ENCODE measurements at regions not wholly inside any gene's neighbourhood (a gene's known extent, or its start where the extent isn't known, plus 50 kb on each side); places are given as distances from the start of the nearest gene placed in this dataset.

GRCh38 chr14:97874394-97874793 lies 1077.2 kb downstream of the VRK1 start:
- intact Hi-C loops (cut with DNase I), result no loop called here
- ATAC-seq (no peak), DNase-seq (no peak)

GRCh38 chr14:97878206-97878605 lies 1081.0 kb downstream of the VRK1 start:
- intact Hi-C loops (cut with DNase I), result no loop called here
- ATAC-seq (peak; percentile 67 to 85), DNase-seq (no peak)

DNA sequence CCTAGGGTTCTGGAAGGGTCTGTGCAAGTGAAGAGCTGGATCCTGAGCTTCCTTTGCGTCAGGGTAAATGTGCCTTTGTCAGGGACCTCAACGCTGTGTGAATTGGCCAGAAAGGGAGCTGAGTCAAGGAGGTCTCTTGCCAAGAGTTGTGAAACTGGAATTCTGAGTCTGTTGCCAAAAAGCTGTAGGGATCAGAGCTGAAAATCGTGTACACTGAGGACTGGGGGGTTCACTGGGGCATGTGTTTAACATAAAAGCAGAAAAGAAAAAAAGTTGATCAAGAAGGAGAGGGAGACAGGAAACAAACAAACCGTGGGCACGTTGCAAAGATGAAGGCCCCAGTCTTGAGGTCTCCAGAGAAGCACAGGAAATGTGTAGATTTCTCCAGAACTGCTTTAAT lies 1081.5 kb downstream of the VRK1 start:
- intact Hi-C loops (cut with DNase I), result no loop called here
- DNase-seq (peak; percentile 28), ATAC-seq (peak; percentile 93)

DNA sequence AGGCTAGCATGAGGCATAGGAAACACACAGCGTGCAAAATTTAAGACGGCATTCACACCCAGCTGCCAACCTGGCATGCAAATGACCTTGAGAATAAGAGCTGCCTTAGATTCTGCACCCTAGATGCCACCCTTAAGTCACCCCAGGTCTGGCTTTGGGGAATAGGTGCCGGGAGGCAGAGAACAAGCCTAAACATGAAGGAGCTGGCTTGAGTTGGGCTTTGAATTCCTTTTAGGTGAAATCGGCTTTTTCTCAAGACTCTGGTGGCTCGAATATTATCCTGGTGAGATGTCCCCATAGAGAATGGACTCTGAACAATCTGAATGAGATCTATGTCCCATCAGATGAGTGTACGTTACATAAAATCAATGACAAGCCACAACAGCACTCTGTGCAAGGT lies 1090.5 kb downstream of the VRK1 start:
- intact Hi-C loops (cut with DNase I), result no loop called here
- DNase-seq (no peak), ATAC-seq (no peak)

DNA sequence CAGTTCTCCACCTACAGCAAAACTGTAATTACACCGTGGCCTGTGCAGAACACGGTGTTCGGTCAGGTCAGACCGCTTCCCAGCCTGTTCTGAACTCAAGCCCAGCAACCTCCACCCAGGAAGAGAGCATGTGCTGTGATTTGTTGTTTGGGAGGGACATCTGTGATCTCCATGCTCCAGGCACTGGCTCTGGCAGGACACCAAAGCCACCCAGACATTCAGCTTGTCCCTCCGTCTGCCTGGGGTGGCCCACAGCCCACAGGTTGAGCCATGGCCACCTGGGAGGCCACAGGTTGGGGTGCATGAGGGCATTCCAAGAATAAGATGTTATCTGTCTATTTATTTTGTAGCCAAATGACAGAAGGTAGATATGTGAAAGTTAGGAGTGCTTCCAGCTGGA lies 1091.1 kb downstream of the VRK1 start:
- no peak for ATAC-seq
- intact Hi-C loops (cut with DNase I), result no loop called here
- no peak for DNase-seq

- ATAC-seq (no peak), DNase-seq (no peak)
These were observed 1094.3 kb downstream of the VRK1 start for GRCh38 chr14:97891515-97891914.

DNA sequence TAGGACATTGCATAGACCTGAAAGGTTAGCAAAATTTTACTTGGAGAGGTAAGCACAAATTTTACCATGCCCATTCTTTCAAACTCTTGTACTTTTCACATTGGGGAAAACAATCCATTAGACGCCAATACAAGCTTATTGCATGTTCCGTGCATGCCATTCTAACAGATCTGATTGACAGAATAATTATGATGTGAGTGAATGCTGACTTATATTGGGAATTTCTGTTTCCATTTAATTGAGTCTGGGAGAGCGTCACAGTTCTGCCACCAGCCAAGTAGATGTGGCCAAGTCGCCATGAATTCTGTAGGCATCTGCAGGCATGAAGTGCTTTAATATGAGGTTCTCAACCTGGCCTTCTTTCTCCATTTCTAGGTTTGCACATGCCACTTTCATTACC lies 1097.4 kb downstream of the VRK1 start:
- intact Hi-C loops (cut with DNase I), result no loop called here
- no peak for ATAC-seq
- DNase-seq, result no peak

More at GRCh38 chr14:97891515-97891914, 1094.3 kb downstream of the VRK1 start:
- intact Hi-C loops (cut with DNase I), result no loop called here

GRCh38 chr14:97900196-97900854 lies 1103.1 kb downstream of the VRK1 start:
- no peak for ATAC-seq
- intact Hi-C loops (cut with DNase I), result no loop called here
- DNase-seq, result no peak

GRCh38 chr14:97902630-97903029 lies 1105.4 kb downstream of the VRK1 start:
- ATAC-seq (no peak), DNase-seq (no peak)
- intact Hi-C loops (cut with DNase I), result no loop called here

DNA sequence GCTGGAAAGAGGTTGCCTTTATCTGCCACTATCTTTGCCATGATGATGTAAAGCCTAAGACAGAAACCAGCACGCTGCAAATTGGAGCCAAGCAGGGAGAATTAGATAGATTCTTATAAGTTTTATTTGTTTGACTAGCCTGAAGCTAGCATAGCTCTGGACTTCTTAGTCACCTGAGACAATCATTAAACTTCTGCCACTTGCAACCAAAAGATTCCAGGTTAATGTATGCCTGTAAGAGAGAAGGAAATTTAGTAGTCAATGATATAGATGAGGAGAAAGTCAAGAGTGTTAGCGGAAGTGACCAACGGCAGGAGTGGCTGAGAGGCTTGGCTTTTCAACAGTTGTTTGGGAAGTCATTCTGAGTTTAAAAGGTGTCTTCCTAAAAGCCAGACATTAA lies 1106.6 kb downstream of the VRK1 start:
- DNase-seq, result no peak
- intact Hi-C loops (cut with DNase I), result no loop called here
- no peak for ATAC-seq

GRCh38 chr14:97912217-97912616 lies 1115.0 kb downstream of the VRK1 start:
- intact Hi-C loops (cut with DNase I), result no loop called here

DNA sequence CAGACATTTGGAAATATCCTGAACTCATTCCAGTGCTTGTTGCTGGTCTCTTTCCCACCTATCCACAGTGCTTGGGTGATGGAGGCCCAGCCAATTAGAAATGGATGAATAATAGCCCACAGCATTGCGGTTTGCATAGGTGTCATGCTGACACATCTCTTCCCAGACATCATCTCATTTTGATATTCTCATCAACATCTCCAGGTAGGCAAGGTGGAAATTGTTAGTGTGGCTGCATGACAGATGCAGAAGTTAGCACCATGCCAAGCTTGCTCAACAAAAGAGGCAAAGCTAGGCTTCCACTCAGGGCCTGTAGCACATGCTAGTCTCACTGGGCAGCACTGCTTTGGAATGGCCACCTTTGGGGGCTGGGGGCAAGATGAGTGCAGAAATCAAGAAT lies 1118.9 kb downstream of the VRK1 start:
- intact Hi-C loops (cut with DNase I), result no loop called here
- ATAC-seq (no peak), DNase-seq (no peak)

More at GRCh38 chr14:97912217-97912616, 1115.0 kb downstream of the VRK1 start:
- DNase-seq (no peak), ATAC-seq (no peak)

- ATAC-seq (no peak), DNase-seq (no peak)
- intact Hi-C loops (cut with DNase I), result no loop called here
These were observed 1119.7 kb downstream of the VRK1 start for GRCh38 chr14:97916669-97917568.

- intact Hi-C loops (cut with DNase I), result no loop called here
- no peak for ATAC-seq
- no peak for DNase-seq
These were observed 1123.0 kb downstream of the VRK1 start for GRCh38 chr14:97920201-97920600.

- ATAC-seq (peak in 1 of 2 donors; percentile 58), DNase-seq (no peak)
- intact Hi-C loops (cut with DNase I), result no loop called here
These were observed 1124.1 kb downstream of the VRK1 start for GRCh38 chr14:97921296-97921695.

DNA sequence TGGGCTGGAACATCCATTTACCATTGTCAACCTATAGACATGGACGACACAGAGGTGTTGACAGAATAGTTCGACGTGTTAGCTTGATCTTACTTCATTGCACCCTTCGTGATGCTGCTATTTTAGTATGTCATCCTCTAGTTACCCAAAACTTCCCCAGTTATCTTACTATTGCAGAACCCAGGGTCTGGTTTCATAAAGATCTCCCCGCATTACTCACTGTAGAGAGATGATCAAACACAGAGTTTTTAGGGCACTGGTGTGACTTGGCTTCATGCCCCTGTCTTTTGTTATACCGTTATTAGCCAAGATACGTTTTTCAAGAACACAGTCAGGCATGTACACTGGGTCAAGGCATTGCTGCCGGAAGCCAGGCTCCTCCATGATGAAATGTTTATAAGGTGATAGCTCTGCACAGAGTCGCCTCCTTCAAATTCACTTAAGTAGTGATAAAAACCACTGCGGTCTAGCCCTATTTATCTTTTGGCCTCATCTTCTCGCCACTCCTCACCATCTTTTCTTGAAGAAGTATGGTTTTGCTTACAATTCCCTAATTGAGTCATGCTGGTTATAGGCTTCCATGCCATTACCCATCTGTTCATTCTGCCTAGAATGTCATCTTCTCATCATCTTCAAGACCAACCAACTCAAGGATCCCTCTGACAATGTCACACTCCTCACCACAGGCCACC lies 1127.9 kb downstream of the VRK1 start:
- intact Hi-C loops (cut with DNase I), result no loop called here
- DNase-seq (no peak), ATAC-seq (no peak)

- no peak for ATAC-seq
- intact Hi-C loops (cut with DNase I), result no loop called here
- no peak for DNase-seq
These were observed 1133.0 kb downstream of the VRK1 start for GRCh38 chr14:97930166-97930565.

- no peak for ATAC-seq
- intact Hi-C loops (cut with DNase I), result no loop called here
- no peak for DNase-seq
These were observed 1134.1 kb downstream of the VRK1 start for GRCh38 chr14:97931273-97931672.

GRCh38 chr14:97942921-97943320 lies 1145.7 kb downstream of the VRK1 start:
- intact Hi-C loops (cut with DNase I), result no loop called here
- no peak for ATAC-seq
- DNase-seq, result no peak

GRCh38 chr14:97943619-97944018 lies 1146.4 kb downstream of the VRK1 start:
- ATAC-seq (no peak), DNase-seq (no peak)
- intact Hi-C loops (cut with DNase I), result no loop called here

Data from left cardiac atrium (tissue), 4 donors.